ENCODE measurements at regions not wholly inside any gene's neighbourhood (a gene's known extent, or its start where the extent isn't known, plus 50 kb on each side); places are given as distances from the start of the nearest gene placed in this dataset.

DNA sequence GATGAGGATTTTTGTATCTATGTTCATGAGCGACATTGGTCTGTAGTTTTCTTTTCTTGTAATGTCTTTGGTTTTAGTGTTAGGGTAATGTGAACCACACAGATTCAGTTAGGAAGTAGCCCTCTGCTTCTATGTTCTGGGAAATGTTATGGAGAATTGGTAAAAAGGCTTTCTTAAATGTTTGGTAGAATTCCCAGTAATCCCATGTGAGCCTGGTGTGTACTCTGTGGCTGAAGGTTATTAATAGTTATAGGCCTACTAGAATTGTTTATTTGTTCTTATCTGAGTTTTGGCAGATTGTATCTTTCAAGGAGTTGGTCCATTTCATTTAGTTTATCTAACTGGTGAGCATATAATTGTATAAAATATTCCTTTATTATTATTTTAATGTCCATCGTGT lies 484.6 kb upstream of the GHITM start:
- no peak for DNase-seq (ENCODE audit: low spot score)

DNA sequence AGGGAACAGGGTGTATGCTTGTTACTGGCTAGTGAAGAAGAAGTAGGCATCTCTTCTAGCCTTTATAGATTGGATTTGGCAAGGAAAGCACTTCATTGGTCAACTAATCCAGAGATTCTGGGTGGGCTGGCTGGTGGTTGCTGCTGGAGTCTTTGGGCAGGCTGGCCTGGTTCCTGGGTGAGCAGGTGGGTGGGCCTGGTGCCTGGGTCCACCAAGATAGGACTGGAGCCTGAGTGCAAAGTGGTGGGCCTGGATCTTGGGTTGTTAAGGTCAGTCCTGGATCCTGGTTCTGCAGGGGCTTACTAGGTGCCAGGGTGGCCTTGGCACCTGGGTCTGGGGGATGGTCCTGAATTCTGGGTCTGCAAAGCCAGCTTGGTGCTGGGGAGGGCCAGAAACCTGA lies 482.4 kb upstream of the GHITM start:
- no peak for DNase-seq (ENCODE audit: low spot score)

DNA sequence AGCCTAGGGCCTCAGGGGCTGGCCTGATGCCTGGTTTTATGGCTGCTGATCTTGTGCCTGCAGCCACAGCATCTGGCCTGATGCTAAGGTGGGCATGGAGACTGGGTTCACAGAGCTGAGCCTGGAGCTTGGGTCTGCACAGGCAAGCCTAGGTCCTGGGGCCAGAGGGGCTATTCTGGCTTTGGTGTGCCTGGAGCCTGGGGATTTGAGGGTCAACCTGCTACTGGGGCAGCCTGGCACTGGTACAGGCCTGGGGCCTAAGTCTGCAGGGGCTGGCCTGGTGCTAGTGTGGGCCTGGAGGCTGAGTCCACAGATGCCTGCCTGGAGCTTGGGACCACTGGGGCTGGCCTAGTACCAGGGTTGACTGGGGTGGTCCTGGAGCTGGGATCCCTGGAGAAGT lies 481.8 kb upstream of the GHITM start:
- DNase-seq (ENCODE audit: low spot score) = no peak

DNA sequence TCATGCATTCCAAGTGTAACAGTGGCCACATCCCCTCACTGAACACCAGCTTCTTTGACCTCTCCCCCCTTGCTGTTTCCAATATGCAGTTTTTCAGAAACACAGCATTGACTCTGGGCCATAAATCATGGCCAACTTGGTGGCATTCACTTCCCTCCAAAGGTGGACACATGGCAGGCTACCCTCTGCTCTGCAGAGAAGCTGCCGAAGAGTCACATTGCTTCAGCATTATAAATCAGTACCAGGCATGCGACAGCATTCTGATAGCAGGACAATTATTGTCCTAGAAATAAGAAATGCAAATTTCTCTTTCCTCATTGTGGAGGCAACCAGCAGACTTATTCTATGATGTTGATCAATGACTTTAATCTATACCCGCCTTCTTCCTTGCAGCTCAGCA lies 475.4 kb upstream of the GHITM start:
- no peak for DNase-seq (ENCODE audit: low spot score)

DNA sequence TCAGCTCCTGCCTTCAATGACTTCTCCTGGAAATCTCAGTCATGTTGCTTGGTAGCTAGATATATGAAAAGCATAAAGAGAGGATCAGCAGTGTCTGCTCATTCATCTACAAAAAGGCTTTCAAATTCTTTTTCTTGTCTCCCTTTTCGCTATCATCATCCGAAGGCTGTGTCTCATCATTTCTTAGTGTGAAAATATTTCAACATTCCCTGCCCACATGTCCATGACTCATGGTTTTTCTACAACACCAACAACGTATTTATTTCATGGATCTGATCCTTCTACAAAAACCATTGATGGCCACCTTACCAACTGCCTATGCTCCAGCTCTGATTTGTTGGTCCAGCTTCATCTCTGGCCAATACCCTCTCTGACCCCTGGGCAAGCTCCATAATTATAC lies 472.5 kb upstream of the GHITM start:
- no peak for DNase-seq (ENCODE audit: low spot score)

DNA sequence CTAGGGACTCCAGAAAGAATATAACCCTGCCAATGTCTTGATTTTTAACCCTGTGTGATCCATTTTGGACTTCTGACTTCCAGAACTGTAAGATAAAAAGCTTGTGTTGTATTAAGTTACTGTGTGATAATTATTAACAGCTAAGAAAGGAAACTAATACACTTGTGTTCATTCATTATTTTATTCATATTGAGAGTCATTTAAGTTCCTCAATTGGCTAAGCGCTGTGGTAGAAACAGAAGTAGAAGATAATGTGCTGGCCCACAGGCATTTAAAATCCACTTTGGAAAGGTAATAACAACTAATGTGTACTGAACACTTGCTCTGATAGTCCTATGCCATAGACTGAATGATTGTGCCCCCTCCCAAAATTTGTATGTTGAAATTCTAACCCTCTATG lies 471.7 kb upstream of the GHITM start:
- DNase-seq (ENCODE audit: low spot score) = no peak

DNA sequence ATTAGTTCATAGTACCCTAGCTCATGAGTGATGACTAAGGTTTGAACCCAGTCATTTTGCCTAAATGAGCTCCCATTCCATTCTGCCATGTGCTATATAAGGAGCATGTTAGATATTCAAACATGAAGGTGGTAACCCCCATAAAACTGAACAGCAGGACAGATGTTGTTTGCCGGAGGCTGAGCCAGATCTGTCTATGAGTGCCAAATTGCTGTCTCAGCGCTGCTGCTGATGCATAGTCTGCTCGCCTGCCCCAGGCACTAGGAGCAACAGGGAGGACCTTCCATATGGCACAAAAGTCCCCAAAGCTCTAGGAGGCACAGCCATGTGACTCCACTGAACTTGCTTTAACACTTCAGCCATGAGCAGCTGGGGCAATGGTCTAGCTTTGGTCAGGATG lies 466.0 kb upstream of the GHITM start:
- DNase-seq (ENCODE audit: low spot score) = no peak

DNA sequence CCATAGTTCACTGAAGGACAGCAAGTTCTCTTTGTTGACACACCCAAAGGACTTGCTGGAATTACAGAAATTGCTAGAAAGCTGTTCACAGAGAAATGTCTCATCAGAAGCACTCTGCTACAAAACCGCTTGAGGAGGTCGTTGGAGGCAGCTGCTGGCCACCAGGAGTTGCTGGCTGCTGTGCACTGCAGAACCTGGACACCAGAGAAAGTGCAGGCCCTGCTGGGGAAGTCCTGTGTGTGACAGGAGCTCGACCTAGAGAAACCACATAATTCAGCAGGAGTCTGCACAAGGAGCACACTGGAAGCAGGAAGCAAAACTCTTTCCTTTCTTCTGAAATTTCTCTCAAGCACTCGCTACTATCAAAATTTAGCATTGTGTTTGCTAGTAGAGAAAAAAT lies 461.5 kb upstream of the GHITM start:
- no peak for DNase-seq (ENCODE audit: low spot score)

DNA sequence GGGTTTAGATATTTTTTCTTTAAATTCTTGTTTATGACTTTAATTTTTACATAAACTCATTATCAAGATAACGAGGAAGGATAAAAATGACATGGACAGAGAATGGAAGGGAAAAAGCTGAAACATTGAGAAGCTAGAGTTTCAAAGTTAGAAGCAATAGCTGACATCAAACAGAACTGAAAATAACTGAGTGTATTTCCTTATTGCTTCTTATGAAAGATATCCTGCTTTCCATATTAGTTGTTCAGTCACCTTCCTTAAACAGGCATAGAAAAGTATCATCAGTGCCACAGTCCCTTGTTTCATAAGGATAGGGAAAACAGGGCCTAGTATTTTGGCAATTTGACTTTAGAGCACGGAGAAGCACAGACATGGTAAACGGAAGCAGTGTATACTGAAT lies 460.5 kb upstream of the GHITM start:
- no peak for DNase-seq (ENCODE audit: low spot score)

DNA sequence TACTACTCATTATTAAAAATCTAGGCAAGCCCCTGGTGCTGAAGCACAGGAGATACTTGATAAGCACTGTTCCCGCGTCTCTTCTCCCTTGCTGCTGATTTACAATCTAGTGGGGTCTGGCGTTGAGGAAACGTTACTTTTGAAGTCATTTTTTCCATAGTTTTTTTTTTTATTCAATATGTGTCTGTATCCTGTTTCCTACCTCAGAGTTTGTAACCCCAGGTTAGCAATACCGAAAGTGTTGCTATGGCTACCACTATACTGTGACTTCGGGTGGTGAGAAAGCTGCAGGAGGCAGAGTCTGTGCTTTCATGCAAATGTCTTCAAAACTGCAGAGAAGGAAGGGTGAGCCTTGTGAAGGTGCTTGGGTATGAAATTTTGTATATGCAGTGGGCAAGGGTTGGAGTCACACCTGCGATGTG lies 458.8 kb upstream of the GHITM start:
- no peak for DNase-seq (ENCODE audit: low spot score)

DNA sequence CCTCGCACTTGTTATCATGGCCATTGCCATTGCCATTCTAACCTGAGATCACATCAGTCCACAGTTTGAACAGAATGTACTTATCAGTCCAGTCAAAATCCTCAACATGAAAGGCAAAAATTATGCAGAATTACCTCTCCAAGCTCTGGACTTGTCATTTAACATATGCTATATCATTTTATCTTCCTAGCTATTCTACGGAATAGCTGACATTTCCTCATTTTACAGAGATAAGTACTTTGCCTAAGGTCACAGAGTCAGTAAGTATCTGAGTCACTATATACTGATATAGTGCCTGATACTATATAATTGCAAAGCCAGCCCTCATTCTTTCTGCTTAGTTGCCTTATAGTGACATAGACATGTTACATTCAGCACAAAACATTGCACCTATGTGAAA lies 456.9 kb upstream of the GHITM start:
- no peak for DNase-seq (ENCODE audit: low spot score)

DNA sequence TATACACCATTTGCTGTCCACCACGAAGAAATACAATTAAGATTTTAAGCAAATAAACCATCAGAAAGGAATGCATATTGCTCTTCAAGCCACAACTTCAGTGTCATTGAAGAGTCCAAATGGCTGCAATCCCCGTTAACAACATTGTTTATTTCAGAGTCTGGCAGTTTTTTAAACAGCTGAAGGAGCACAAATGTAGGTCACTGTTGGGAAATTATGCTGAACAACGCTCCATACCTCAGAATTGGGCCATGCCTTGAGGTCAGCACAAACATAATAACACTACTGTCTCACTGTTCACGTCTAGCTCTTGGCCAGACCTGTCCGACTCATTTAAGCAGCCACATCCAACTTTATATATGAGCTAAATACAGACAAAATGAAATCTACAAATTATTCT lies 453.9 kb upstream of the GHITM start:
- DNase-seq (ENCODE audit: low spot score) = no peak

DNA sequence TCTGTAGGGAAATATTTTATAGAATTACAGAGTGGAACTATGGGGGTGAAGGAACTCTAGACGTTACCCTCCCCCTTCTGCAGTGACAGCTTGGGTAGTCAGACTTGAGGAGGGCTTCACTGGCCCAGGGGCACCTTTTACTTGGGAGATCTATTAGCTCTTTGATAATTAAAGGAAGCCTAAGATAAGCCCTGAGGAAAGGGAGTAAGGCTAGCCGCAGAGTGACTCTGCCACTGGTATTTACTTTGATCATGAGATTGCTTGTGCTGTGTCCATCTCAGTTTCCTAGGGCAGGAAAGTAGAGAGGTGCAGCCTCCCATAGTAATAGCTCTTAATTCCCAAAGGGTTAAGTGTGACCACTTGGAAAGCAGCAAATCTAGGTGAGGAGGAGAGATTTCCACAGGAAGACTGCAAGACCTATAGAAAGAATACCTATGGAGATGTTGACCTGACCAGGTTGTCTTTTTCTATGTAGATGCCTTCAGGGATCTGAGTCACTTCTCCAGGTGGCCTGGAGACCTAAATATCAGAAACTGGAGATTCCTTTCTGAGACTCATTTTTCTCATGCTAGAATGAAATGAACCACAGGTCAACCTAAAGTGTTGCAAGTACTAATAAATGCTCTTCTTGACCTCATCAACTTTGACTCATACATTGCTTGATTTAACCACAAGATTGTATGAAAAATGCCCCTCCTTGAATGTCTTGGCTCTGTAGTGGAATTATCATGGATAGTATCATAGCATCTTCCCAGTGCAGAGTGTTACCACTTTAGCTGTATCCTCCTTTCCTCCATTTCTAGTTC lies 447.3 kb upstream of the GHITM start:
- DNase-seq (ENCODE audit: low spot score) = no peak

DNA sequence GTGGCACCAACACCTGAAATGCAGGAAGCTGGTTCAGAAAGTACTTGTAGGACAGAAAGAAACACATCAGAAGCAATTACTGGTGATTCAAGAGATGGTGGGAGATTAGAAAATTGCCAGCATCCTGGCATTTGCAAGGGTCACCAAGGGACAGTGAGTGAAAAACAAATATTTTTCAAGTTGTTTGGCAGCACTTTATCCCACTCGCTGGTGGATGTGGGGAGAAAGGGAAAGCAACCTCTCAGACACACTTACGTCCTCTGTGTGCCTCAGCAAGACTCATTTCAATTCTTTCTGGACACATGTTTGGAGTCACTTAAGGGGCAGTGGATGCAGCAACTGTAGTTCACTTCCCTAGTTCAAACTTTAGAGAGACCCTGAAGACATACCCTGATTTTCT lies 440.4 kb upstream of the GHITM start:
- DNase-seq (ENCODE audit: low spot score) = no peak

DNA sequence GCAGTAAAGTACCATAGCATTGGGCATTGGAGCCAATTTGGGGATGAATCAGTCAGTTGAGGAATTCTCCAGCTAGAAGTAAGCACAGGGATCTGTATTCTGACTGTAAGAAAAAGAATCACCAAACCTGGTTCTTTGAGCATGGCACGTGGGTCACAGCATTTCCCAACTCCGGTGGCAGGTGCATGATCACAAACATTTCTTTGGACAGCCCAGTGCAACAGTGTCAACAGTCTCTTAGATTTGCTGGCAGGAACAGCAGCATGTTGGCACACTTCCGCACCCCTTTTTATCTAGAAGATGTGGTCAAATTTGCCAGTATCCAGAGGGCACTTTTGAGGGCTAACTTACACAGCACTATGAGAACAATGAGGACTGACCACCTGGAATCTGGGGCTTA lies 437.5 kb upstream of the GHITM start:
- no peak for DNase-seq (ENCODE audit: low spot score)

DNA sequence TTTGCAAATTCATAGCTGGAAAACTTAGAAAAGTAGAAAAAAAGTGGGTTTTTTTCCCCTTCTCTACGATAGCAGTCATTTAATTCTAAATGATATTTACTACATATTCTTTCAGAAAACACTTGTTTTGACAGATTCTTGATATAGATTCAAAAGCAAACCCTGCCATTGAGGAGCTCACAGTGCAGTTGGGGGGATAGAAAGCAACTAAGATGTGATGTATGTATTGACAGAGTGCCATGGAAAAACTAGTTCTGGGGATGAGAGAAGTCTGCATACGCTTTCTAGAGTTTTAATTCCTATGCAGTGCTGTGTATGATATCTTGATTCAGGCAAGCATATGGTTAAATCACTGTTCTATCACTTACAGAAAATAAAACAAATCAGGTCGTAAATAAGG lies 436.6 kb upstream of the GHITM start:
- DNase-seq (ENCODE audit: low spot score) = no peak

DNA sequence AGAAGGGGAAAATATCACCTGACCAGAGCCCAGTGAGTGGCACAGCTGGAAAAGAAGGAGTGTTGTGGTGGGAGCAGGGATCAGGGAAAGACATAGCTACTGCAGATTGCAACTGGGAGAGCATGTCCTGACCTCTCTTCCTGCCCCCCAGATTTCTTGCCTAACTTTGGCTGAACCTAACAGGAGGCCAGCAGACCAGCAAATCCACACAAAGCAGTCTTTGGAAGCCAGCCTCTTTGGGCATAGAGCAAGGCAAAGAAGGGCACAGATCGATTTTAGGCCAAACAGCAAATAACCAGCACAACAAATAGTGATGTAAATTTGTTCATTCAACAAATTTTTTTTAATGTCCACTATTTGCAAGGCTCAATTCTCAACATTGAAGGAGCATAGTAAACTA lies 433.2 kb upstream of the GHITM start:
- DNase-seq (ENCODE audit: low spot score) = no peak

DNA sequence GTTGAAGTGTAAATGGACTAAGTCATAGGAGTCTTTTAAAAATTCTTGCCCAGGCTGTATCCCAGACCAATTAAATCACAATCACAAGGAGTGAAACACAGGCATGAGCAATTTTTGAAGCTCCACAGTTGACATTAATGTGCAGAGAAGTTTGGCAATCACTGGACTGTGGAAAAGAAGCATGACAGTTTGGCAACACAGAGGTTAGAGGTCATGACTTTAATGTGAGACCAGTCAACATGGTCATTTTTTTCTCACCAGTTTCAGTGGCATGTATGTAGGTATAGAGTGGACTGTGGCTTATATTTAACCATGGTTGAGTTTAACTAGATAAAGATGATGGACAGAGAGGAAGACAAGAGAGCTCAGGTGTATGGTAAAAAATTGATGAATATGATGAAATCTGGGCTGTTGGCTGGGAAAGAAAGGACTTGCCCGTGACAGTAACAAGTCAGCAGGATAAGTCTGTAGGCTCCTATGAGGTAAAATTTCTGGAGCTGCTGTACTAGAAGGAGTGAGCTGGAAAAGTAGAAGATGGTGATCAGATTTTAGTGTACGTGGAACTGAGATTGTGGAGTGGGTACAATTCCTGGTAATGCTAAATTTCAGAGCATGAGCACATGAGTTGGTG lies 432.2 kb upstream of the GHITM start:
- DNase-seq (ENCODE audit: low spot score) = no peak

DNA sequence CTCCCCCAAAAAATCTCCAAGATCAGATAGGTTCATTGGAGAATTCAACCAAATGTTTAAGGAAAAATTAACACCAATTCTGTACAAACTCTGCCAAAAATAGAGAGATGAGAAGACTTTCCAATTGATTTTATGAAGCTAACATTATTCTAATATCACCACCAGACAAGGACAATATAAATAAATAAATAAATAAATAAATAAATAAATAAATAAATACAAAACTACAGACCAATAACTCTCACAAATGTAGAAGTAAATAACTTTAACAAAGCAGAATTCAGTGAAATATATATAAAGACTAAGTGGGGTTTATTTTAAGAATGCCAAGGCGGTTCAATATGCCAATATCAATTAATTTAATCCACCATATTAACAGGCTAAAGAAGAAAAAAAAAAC lies 425.9 kb upstream of the GHITM start:
- no peak for DNase-seq (ENCODE audit: low spot score)

DNA sequence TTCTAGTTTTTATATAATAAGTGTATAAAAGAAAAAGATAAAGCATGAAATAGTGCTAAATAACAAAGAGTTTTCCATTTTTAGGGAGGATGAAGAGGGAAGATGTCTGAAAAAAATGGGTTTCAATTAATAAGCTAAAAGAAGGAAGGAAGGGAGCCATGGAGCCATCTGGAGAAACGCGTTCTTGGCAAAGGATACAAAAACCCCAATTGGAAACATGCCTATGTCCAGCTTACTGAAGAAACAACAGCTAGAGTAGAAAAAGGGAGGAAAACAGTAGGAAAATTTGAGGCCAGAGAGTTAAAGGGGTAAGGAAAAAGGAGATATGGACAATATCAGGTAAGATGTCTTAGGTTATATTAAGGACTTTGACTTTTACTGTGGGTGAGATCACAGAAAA lies 416.2 kb upstream of the GHITM start:
- no peak for DNase-seq (ENCODE audit: low spot score)

DNA sequence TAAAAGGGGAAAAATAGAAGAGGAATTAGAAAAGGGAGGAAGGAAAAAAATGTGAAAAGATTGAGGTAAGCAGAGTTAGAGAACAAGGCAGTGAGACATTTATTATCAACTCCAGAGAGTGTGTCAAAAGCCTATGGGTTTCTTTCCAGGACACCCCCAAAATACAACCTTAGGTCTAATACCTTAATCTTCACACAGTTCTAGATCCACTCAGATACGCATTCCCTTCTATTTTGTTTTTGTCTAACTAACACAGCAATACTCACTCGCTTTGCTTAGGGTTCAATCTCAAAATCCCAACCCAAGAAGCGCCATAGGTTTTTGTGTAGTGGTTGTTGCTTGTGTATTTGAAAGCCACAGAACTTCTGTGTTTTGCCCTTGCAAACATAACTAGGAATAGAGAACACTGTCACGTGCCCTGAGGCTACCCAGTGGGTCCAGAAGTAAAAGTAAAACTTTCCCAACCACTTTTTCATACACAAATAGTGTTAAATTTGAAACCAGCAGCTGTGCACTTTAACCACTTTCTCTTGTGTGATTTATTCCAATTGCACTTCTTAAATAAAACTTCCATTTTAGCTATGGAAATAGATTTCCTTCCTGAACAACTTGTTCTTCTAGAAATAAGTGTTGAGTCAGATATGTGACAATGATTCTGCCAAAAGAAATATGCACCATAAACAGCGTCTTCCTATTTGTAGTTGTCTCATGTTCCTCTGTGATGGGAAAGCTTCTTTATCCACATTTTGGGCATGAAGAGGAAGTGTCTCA lies 414.7 kb upstream of the GHITM start:
- no peak for DNase-seq (ENCODE audit: low spot score)

DNA sequence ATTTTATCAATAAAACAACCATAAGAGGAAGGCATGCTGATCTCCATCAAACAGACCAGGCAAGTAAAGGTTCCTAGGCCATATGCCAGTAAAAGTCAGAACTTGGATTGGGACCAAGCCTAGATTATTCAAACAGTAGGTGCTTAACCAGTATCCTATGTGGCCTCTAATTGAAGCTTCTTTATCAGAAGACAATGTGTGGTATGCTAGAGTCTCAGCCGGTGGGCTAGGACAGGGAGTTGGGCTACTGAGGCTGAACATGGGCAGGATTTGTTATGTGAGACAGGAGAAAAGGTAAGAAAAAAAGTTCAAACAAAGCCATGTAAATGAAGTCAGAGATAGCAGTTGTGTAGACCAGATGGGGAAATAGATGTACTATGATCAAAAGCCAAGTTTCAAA lies 413.7 kb upstream of the GHITM start:
- DNase-seq (ENCODE audit: low spot score) = no peak

DNA sequence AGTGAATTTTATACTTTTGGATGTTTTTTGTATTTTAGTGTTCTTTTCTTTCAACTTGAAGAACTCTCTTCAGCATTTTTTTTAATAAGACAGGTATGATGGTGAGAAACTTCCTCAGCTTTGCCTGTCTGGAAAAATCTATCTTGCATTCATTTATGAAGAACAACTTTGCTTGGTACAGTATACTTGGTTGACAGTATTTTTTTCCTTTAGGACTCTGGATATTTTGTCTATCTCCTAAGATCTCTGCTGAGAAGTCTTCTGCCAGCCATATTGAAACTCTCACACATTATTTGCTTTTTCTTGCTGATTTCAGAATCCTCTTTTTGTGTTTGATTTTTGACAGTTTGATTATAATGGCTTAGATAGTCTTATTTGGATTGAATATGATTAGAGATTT lies 405.0 kb upstream of the GHITM start:
- DNase-seq (ENCODE audit: low spot score) = no peak

Data from umbilical cord (tissue), 1 donor.